K562 (cell line): ENCODE measurements at regions not wholly inside any gene's neighbourhood (a gene's known extent, or its start where the extent isn't known, plus 50 kb on each side); places are given as distances from the start of the nearest gene placed in this dataset.

ENCODE experiments used
- CC2D1A ChIP-seq: fragments of 450-650 bp; IDR thresholded peaks from 2 replicates; pipeline ENCODE4 v1.6.1; 2017; ENCODE audit warnings: mild to moderate bottlenecking
- EP300 ChIP-seq: IDR thresholded peaks from 2 replicates; pipeline ENCODE4 v1.6.1; 2012; ENCODE audit warnings: low read length, improper control_type of control experiment
- HDAC1 ChIP-seq, 2 experiments: fragments of 450-650 bp; IDR thresholded peaks; 2 replicates each; pipeline ENCODE4 v1.6.1; 2016 to 2017; ENCODE audit warnings: inconsistent platforms in 1 of 2, mild to moderate bottlenecking in 1 of 2, moderate library complexity in 1 of 2
- MAFK ChIP-seq: IDR thresholded peaks from 2 replicates; pipeline ENCODE4 v1.6.1; 2011; ENCODE audit warnings: low read length, improper control_type of control experiment
- STAT5A ChIP-seq: IDR thresholded peaks from 2 replicates; pipeline ENCODE4 v1.6.1; 2012; ENCODE audit warnings: low read length, inconsistent platforms, borderline replicate concordance
- THAP12 ChIP-seq: fragments of 250-450 bp; sonication (Bioruptor Pico); IDR thresholded peaks from 2 replicates; pipeline ENCODE4 v1.9.0; 2021; ENCODE audit warnings: mild to moderate bottlenecking, inconsistent platforms
- TRIM24 ChIP-seq, 2 experiments: fragments of 450-650 bp; IDR thresholded peaks; 2 replicates each; pipeline ENCODE4 v1.6.1; 2016
- XRCC5 ChIP-seq: fragments of 200-400 bp; formaldehyde crosslinking; IDR thresholded peaks from 2 replicates; pipeline ENCODE4 v1.6.1; 2017; ENCODE audit warnings: low read depth, mild to moderate bottlenecking, low read length
- ZNF639 ChIP-seq, 2 experiments: fragments of 200-800 bp in 1 of 2; sonication (Bioruptor generic) in 1 of 2; sonication (generic) in 1 of 2; formaldehyde crosslinking in 1 of 2; IDR thresholded peaks in 1 of 2; conservative IDR thresholded peaks in 1 of 2; 2 replicates each; pipeline versions ENCODE4 v1.5.0 to v1.6.1; 2016 to 2020; ENCODE audit warnings: missing compliant biosample characterization in 1 of 2, missing genetic modification characterization in 1 of 2, missing genetic modification reagents in 1 of 2
- TF ChIP-seq, protein P1 (sequence below): fragments of 250-450 bp; sonication (Bioruptor Pico); IDR thresholded peaks from 2 replicates; pipeline ENCODE4 v1.8.0; 2022; ENCODE audit warnings: moderate library complexity, mild to moderate bottlenecking, inconsistent platforms
- TF ChIP-seq, protein P2 (sequence below): fragments of 150-350 bp; conservative IDR thresholded peaks from 2 replicates; pipeline ENCODE4 v1.6.1; 2014; ENCODE audit warnings: low read length
- TF ChIP-seq, protein P3 (sequence below): fragments of 250-450 bp; sonication (Bioruptor Pico); IDR thresholded peaks from 2 replicates; pipeline ENCODE4 v1.5.0; 2021; ENCODE audit warnings: mild to moderate bottlenecking, moderate library complexity
- TF ChIP-seq, protein P4 (sequence below), 2 experiments: fragments of 450-650 bp in 1 of 2; sonication (generic) in 1 of 2; formaldehyde crosslinking in 1 of 2; IDR thresholded peaks in 1 of 2; conservative IDR thresholded peaks in 1 of 2; 2 replicates each; pipeline versions ENCODE4 v1.6.1 to v1.8.1; 2016 to 2023; ENCODE audit warnings: mild to moderate bottlenecking in 2 of 2, moderate library complexity in 2 of 2, inconsistent platforms in 1 of 2, missing genetic modification reagents in 1 of 2

DNA sequence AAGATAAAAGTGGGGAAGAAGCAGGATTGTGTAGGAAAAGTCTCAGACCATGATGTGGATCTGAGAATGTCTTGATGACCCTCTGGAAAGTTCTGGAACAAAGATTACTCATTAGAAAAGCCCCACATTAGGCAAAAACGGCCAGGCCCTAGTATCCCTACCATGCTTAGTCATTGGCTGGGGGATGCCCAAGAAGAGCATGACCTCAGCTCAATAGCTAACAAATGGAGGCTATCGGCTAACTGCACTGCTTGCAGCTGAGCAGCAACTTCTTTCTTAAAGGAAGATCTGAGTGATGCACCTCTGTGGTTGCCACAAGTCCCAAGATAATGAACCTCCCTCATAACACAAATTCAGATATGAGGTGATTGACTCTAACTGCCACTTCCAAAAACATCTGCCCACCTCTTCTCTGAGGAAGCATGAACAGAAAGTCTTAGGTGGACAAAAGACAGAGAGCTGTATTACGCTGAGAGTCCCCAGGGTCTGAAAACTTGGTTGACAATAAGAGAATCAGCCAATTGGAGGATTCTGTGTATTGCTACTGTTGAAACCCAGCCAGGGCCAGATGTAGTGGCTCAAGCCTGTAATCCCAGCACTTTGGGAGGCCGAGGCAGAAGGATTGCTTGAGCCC is 64.6 kb upstream of the AK4 start (continued):
- TF ChIP-seq CC2D1A (no peak), XRCC5 (no peak), MAFK (peak; percentile 69; the same call in 1 of the 2 replicates), EP300 (peak; percentile 70; the same call in 1 of the 2 replicates), STAT5A (peak; percentile 43), HDAC1 (IDR thresholded peaks at IDR 0.05) (peak in 1 of 2 experiments; percentile 52; a peak in 2 of 4 replicates), THAP12 (CRISPR knock-in tag) (no peak), TRIM24 (IDR thresholded peaks at IDR 0.05) (no peak), ZNF639 (CRISPR knock-in tag; conservative IDR thresholded peaks at IDR 0.05 in 1 of 2, IDR thresholded peaks at IDR 0.05 in 1 of 2) (peak in 1 of 2 experiments; percentile 48; a peak in 1 of 4 replicates)
- TF ChIP-seq, protein P1, sequence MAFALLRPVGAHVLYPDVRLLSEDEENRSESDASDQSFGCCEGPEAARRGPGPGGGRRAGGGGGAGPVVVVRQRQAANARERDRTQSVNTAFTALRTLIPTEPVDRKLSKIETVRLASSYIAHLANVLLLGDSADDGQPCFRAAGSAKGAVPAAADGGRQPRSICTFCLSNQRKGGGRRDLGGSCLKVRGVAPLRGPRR (CRISPR knock-in tag): no peak
- TF ChIP-seq, protein P2, sequence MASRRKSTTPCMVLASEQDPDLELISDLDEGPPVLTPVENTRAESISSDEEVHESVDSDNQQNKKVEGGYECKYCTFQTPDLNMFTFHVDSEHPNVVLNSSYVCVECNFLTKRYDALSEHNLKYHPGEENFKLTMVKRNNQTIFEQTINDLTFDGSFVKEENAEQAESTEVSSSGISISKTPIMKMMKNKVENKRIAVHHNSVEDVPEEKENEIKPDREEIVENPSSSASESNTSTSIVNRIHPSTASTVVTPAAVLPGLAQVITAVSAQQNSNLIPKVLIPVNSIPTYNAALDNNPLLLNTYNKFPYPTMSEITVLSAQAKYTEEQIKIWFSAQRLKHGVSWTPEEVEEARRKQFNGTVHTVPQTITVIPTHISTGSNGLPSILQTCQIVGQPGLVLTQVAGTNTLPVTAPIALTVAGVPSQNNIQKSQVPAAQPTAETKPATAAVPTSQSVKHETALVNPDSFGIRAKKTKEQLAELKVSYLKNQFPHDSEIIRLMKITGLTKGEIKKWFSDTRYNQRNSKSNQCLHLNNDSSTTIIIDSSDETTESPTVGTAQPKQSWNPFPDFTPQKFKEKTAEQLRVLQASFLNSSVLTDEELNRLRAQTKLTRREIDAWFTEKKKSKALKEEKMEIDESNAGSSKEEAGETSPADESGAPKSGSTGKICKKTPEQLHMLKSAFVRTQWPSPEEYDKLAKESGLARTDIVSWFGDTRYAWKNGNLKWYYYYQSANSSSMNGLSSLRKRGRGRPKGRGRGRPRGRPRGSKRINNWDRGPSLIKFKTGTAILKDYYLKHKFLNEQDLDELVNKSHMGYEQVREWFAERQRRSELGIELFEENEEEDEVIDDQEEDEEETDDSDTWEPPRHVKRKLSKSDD: no peak
- TF ChIP-seq, protein P3, sequence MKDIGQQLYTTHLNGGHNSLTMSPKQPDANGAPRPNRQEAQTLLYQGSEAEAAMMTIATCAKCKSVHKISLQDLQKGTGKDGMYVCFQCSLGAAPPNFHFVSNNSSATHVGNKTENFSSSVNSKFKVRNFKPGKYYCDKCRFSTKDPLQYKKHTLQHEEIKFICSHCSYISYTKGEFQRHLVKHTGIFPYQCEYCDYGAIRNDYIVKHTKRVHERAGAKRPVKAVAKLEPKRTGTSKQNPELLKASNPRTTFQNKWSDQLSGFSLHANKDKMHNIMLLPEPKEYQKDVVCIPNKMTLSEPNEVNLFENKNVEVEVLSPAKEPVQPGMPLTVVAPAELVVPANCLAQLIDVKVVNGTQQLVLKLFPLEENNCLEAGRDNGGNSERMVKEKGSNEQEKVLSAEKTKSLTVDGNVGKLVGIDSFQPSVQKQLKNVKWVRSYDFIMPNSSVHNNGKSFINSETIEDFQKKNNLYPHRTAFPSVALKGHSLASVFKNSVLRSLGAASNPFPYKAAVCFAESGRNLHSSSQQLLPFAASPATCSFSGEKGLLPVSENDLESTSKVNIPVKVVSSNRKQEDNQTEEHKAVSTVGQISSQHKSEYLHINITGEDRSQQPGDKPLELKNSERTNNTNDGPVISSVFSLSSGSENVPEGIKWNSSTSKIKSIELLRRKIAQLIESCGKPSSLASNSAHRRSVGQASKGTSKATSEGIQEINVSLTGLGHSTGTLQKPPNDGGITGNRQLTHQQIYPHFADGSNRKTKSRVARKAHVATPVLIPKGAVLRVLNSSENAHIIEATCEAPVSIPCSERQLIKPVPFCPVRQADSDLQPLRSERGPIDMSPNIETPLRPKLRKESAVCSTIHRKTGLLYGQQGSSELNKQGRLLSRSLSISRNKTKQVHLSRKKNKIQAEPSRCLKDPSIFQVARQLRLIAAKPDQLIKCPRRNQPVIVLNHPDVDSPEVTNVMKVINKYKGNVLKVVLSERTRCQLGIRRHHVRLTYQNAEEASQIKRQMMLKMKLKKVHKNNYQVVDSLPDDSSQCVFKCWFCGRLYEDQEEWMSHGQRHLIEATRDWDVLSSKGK: no peak
- TF ChIP-seq, protein P4, sequence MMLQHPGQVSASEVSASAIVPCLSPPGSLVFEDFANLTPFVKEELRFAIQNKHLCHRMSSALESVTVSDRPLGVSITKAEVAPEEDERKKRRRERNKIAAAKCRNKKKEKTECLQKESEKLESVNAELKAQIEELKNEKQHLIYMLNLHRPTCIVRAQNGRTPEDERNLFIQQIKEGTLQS (IDR thresholded peaks at IDR 0.05): peak; percentile 70; the same call in 1 of the 2 replicates
- TF ChIP-seq, protein P4 (CRISPR knock-in tag; conservative IDR thresholded peaks at IDR 0.05): no peak
